BJ (cell line): ENCODE measurements at regions not wholly inside any gene's neighbourhood (a gene's known extent, or its start where the extent isn't known, plus 50 kb on each side); places are given as distances from the start of the nearest gene placed in this dataset.

ENCODE experiments used
- CTCF ChIA-PET: fragments of 350-600 bp; formaldehyde crosslinking; extraction: SDS; loops from one replicate; lab custom pipeline; 2021; ENCODE audit warnings: antibody characterized with exemption, inconsistent platforms; lab: Yijun Ruan, JAX
- POLR2A ChIA-PET: fragments of 300-600 bp; sonication (Branson Sonifier 250); formaldehyde crosslinking; extraction: SDS; loops from one replicate; lab custom pipeline; 2021; ENCODE audit warnings: antibody characterized with exemption; lab: Charles Lee
- DNase-seq: peaks from one replicate; pipeline ENCODE4 v3.0.0-alpha.2; 2011; ENCODE audit warnings: low read depth
- H3K27me3 ChIP-seq: 2 replicates; pipeline ENCODE4 v1.6.0; 2011; ENCODE audit warnings: low read length; ENCODE audit not compliant: control insufficient read depth, insufficient read depth
- H3K36me3 ChIP-seq: 2 replicates; pipeline ENCODE4 v1.5.1; 2011; ENCODE audit warnings: low read length; ENCODE audit not compliant: control insufficient read depth, insufficient read depth
- H3K4me3 ChIP-seq: 2 replicates; pipeline ENCODE4 v1.5.1; 2011; ENCODE audit warnings: low read depth, mild to moderate bottlenecking, control low read depth, low read length
- TF ChIP-seq, protein P1 (sequence below): IDR thresholded peaks from 2 replicates; pipeline ENCODE4 v1.5.1; 2011; ENCODE audit warnings: low read depth, mild to moderate bottlenecking, control low read depth, inconsistent platforms, low read length, moderate library complexity; ENCODE audit not compliant: insufficient read depth

DNA sequence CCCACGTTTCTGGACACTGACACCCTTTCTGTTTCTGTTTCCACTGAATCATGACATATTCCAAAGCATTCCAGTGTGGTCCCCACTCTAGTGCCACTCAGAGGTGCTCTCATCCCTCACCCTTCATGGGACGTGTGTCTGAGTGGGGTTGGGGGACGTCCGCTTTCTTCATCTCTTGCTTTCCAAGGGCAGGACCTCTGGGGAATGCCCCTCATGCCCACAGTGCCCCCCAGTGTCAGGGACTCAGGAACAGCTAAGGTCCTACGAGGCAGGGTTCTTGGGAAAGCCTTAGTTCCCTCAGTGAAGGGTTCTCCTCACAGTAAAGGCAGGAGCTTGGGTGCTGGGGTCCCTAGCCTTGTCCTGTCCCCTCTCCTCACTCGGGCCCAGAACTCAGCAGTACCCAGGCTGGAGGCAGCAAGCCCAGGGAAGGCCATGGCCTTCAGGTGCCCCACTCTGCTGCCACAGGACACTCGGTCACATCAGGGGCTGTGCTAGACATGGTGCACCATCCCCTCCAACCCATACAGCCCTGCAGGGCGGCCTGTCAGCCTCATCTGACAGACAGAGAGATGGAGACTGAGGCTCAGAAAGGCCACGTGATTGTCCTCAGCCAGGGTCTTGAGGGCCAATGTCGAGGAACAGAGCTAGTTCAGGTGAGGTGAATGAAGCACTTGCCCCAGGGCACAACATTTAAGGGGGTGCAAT, 261.0 kb downstream of the TLE3 start:
- CTCF ChIA-PET = interaction anchor here (0.7 to 1.2 kb wide), 2 partner anchors 13 to 263 kb away, joined by 3 read pairs; no protein-coding TSS in a partner anchor
- Histone ChIP-seq H3K36me3 (no peaks in the 10 kb centered on the region), H3K4me3 (no peak overlapping the region), H3K27me3 (peaks cover 11% of the 10 kb centered on the region)
- POLR2A ChIA-PET = no interaction called here
- TF ChIP-seq, protein P1, sequence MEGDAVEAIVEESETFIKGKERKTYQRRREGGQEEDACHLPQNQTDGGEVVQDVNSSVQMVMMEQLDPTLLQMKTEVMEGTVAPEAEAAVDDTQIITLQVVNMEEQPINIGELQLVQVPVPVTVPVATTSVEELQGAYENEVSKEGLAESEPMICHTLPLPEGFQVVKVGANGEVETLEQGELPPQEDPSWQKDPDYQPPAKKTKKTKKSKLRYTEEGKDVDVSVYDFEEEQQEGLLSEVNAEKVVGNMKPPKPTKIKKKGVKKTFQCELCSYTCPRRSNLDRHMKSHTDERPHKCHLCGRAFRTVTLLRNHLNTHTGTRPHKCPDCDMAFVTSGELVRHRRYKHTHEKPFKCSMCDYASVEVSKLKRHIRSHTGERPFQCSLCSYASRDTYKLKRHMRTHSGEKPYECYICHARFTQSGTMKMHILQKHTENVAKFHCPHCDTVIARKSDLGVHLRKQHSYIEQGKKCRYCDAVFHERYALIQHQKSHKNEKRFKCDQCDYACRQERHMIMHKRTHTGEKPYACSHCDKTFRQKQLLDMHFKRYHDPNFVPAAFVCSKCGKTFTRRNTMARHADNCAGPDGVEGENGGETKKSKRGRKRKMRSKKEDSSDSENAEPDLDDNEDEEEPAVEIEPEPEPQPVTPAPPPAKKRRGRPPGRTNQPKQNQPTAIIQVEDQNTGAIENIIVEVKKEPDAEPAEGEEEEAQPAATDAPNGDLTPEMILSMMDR = no peak
- DNase-seq = no peak

DNA sequence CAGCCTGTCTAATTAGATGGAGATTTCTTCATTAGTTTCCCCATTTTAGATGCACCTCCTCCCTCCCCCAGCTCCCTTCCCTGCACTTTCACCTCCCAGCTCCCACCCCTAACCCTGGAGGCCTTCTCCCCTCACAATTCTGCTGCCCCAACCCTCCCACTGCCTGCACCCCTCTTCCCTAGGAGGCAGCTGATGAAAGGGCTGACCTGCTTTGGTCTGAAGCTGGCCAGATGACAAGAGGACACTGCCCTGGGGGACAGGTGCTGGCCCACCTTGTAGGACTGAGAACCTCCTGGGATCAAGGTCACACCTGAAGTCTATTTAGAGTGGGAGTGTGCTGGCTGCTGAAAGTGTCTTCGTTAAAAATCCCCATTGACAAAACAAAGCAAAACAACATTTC, 259.4 kb downstream of the TLE3 start:
- POLR2A ChIA-PET = no interaction called here
- no peak for DNase-seq
- CTCF ChIA-PET = interaction anchor here (1.2 to 1.3 kb wide), 2 partner anchors 9 to 11 kb away, joined by 3 read pairs; no protein-coding TSS in a partner anchor
- no peak overlapping the region for H3K4me3 ChIP-seq
- no peaks in the 10 kb centered on the region for H3K36me3 ChIP-seq
- peaks cover 10% of the 10 kb centered on the region for H3K27me3 ChIP-seq
- TF ChIP-seq, protein P1 = no peak

DNA sequence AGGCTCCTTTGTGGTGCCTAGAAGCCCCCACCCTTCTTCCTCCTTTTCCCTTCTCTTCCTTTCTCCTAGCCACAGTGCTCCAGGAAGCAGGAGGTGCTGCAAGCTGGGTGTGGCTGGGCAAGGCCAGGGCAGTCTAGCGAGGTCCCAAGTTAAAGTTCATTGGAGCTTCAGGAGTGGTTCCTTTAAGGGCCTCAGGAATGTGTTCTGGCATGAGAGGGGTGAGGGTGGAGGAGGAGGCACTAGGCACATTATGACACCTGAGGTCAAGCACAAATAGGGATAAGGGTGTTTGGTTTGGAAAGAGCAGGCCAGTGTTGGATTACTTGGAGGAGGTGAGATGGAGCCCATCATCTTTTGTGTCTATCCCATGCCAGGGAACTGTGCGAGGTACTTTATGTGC, 258.7 kb downstream of the TLE3 start:
- no peak for DNase-seq
- TF ChIP-seq, protein P1 = no peak
- peaks cover 10% of the 10 kb centered on the region for H3K27me3 ChIP-seq
- ChIA-PET CTCF (no interaction called here), POLR2A (no interaction called here)
- H3K36me3 ChIP-seq = no peaks in the 10 kb centered on the region
- H3K4me3 ChIP-seq = no peak overlapping the region

DNA sequence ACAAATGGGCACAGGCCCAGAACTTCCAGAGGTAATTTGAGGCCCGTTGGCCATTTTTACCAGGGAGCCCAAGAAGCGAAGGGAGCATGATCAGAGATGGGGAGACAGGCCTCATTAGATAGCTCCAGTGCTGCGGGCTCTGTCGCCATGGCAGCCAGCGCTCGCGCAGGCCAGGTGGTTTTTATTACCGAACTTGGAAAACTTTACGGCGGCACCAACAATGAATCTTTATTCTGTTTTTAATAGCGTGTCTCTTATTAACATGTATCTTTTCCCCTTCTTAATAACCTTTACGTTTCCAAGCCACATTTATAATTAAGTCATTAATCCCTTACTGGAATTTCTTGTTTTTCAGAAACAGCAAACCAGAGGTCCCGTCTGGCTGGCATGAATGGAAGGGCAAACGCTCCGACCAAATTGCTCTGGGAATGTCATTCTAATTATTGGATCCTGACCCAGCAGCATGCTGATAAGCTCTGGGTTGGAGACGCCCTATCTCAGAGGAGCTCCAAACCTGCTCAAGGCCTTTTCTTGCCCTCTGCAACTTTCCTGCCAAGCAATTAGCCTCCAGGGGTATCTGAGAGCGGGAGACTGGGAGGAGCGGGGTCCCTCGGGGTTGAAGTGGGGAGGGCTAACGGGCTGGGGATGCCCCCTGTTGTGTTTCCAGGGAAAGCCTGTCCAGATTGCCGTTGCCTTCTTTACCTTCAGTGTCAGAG, 256.4 kb downstream of the TLE3 start:
- TF ChIP-seq, protein P1 = no peak
- no peaks in the 10 kb centered on the region for H3K36me3 ChIP-seq
- ChIA-PET POLR2A (no interaction called here), CTCF (no interaction called here)
- H3K4me3 ChIP-seq = no peak overlapping the region
- DNase-seq = no peak
- H3K27me3 ChIP-seq = peaks cover 8% of the 10 kb centered on the region

DNA sequence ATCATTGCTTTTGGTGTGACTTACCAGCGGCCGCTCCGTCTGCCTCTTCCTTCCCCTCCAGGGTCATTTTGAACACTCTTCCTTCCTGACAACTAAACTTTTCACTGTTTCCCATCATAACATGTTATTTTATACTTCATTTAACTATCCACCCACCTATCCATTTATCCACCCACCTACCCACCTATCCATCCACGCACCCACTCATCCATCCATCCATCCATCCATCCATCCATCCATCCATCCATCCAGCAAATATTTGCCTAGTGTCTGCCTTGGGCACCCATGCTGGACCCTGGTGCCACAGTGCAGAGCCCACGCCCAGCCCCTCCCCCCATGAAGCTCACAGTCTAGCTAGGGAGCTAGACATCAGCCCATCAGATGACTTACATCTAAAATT, 254.9 kb downstream of the TLE3 start:
- Histone ChIP-seq H3K36me3 (no peaks in the 10 kb centered on the region), H3K4me3 (no peak overlapping the region), H3K27me3 (peaks cover 13% of the 10 kb centered on the region)
- ChIA-PET CTCF (no interaction called here), POLR2A (no interaction called here)
- TF ChIP-seq, protein P1 = no peak
- no peak for DNase-seq
